H9 (cell line): ENCODE measurements at regions not wholly inside any gene's neighbourhood (a gene's known extent, or its start where the extent isn't known, plus 50 kb on each side); places are given as distances from the start of the nearest gene placed in this dataset.

Experiments used
- DNase-seq: peaks from one replicate; pipeline ENCODE4 v3.0.0-alpha.2; 2017
- H2AFZ ChIP-seq: one replicate; pipeline ENCODE4 v1.6.1; 2013; ENCODE audit warnings: mild to moderate bottlenecking, low read length, control low read depth, moderate library complexity
- H2AK5ac ChIP-seq: 2 replicates; pipeline ENCODE4 v1.6.1; 2013; ENCODE audit warnings: low read length, control low read depth, mixed read lengths; ENCODE audit not compliant: insufficient read length
- H2BK120ac ChIP-seq: one replicate; pipeline ENCODE4 v1.6.1; 2013; ENCODE audit warnings: low read depth, mild to moderate bottlenecking, low read length, control low read depth, inconsistent platforms; ENCODE audit not compliant: poor library complexity, severe bottlenecking
- H2BK12ac ChIP-seq: 2 replicates; pipeline ENCODE4 v1.6.1; 2013; ENCODE audit warnings: low read length, control low read depth, mixed read lengths, low read depth; ENCODE audit not compliant: insufficient read length
- H2BK15ac ChIP-seq: 2 replicates; pipeline ENCODE4 v1.6.1; 2013; ENCODE audit warnings: low read depth, low read length, control low read depth
- H2BK20ac ChIP-seq: one replicate; pipeline ENCODE4 v1.6.1; 2013; ENCODE audit warnings: low read depth, mild to moderate bottlenecking, low read length, control low read depth, inconsistent platforms; ENCODE audit not compliant: poor library complexity, severe bottlenecking
- H2BK5ac ChIP-seq: 2 replicates; pipeline ENCODE4 v1.6.1; 2013; ENCODE audit warnings: low read length, control low read depth, mixed read lengths; ENCODE audit not compliant: insufficient read length
- H3K14ac ChIP-seq: 2 replicates; pipeline ENCODE4 v1.6.1; 2013; ENCODE audit warnings: low read length, control low read depth; ENCODE audit not compliant: insufficient read depth
- H3K18ac ChIP-seq: 2 replicates; pipeline ENCODE4 v1.6.1; 2013; ENCODE audit warnings: low read depth, mild to moderate bottlenecking, mixed read lengths, low read length, control low read depth; ENCODE audit not compliant: insufficient read length
- H3K23ac ChIP-seq: 2 replicates; pipeline ENCODE4 v1.6.1; 2013; ENCODE audit warnings: low read length, control low read depth, mixed read lengths, low read depth; ENCODE audit not compliant: insufficient read length
- H3K23me2 ChIP-seq: 2 replicates; pipeline ENCODE4 v1.6.1; 2013; ENCODE audit warnings: low read depth, mild to moderate bottlenecking, mixed read lengths, low read length, control low read depth; ENCODE audit not compliant: insufficient read length, poor library complexity, severe bottlenecking
- H3K27ac ChIP-seq: 2 replicates; pipeline ENCODE4 v1.5.1; 2013; ENCODE audit warnings: low read length, control low read depth, mixed read lengths, low read depth; ENCODE audit not compliant: insufficient read length
- H3K27me3 ChIP-seq: 2 replicates; pipeline ENCODE4 v1.6.1; 2013; ENCODE audit warnings: low read length, control low read depth, inconsistent platforms; ENCODE audit not compliant: insufficient read depth
- H3K4ac ChIP-seq: 2 replicates; pipeline ENCODE4 v1.6.1; 2013; ENCODE audit warnings: low read depth, mild to moderate bottlenecking, control low read depth, inconsistent platforms, low read length, moderate library complexity
- H3K4me1 ChIP-seq: 2 replicates; pipeline ENCODE4 v1.6.1; 2013; ENCODE audit warnings: low read length, control low read depth, inconsistent platforms; ENCODE audit not compliant: insufficient read depth
- H3K4me2 ChIP-seq: 2 replicates; pipeline ENCODE4 v1.6.1; 2013; ENCODE audit warnings: low read length, control low read depth, mixed read lengths; ENCODE audit not compliant: insufficient read length, insufficient read depth
- H3K56ac ChIP-seq: 2 replicates; pipeline ENCODE4 v1.6.1; 2013; ENCODE audit warnings: low read depth, mild to moderate bottlenecking, mixed read lengths, low read length, control low read depth; ENCODE audit not compliant: insufficient read length
- H3K79me1 ChIP-seq: 2 replicates; pipeline ENCODE4 v1.6.1; 2013; ENCODE audit warnings: low read depth, mild to moderate bottlenecking, moderate library complexity, low read length, control low read depth, inconsistent platforms; ENCODE audit not compliant: insufficient read depth, poor library complexity, severe bottlenecking
- H3K79me2 ChIP-seq: 2 replicates; pipeline ENCODE4 v1.6.1; 2013; ENCODE audit warnings: low read length, control low read depth, inconsistent platforms; ENCODE audit not compliant: insufficient read depth
- H3K9ac ChIP-seq: 2 replicates; pipeline ENCODE4 v1.6.1; 2013; ENCODE audit warnings: low read length, control low read depth, mixed read lengths; ENCODE audit not compliant: insufficient read length; ENCODE audit errors: extremely low read depth
- H3K9me3 ChIP-seq: one replicate; pipeline ENCODE4 v1.6.1; 2013; ENCODE audit warnings: low read depth, low read length, inconsistent platforms; ENCODE audit not compliant: control insufficient read depth
- H3T11ph ChIP-seq: one replicate; pipeline ENCODE4 v1.6.1; 2013; ENCODE audit warnings: mild to moderate bottlenecking, low read length, control low read depth, inconsistent platforms
- H4K20me1 ChIP-seq: one replicate; pipeline ENCODE4 v1.6.1; 2013; ENCODE audit not compliant: control insufficient read depth, insufficient read length, insufficient read depth
- H4K5ac ChIP-seq: 2 replicates; pipeline ENCODE4 v1.6.1; 2013; ENCODE audit warnings: low read depth, mild to moderate bottlenecking, mixed read lengths, low read length, control low read depth; ENCODE audit not compliant: insufficient read length
- H4K8ac ChIP-seq: replicated peaks from 2 replicates; pipeline ENCODE4 v1.6.1; 2013; ENCODE audit warnings: low read length, control low read depth, mixed read lengths, low read depth; ENCODE audit not compliant: insufficient read length
- H4K91ac ChIP-seq: 2 replicates; pipeline ENCODE4 v1.6.1; 2013; ENCODE audit warnings: low read depth, mild to moderate bottlenecking, moderate library complexity, mixed read lengths, low read length, control low read depth; ENCODE audit not compliant: insufficient read length
- H3K27ac Mint-ChIP-seq, 3 experiments: 2 replicates in 2 of 3; 3 replicates in 1 of 3; pipeline ENCODE4 v1.8.0; 2020 to 2021; ENCODE audit warnings: mixed read lengths in 3 of 3, mild to moderate bottlenecking in 1 of 3, moderate library complexity in 1 of 3
- H3K27me3 Mint-ChIP-seq: 2 replicates; pipeline ENCODE4 v1.8.0; 2021; ENCODE audit warnings: low read depth, mild to moderate bottlenecking, moderate library complexity, mixed read lengths
- H3K36me3 Mint-ChIP-seq, 3 experiments: 2 replicates in 2 of 3; 3 replicates in 1 of 3; pipeline ENCODE4 v1.8.0; 2020 to 2021; ENCODE audit warnings: low read depth in 3 of 3, mixed read lengths in 3 of 3; ENCODE audit not compliant: insufficient read depth in 1 of 3
- H3K4me1 Mint-ChIP-seq, 2 experiments: 2 replicates each; pipeline ENCODE4 v1.8.0; 2020; ENCODE audit warnings: mixed read lengths in 2 of 2
- H3K4me3 Mint-ChIP-seq, 2 experiments: 2 replicates in 1 of 2; 3 replicates in 1 of 2; pipeline ENCODE4 v1.8.0; 2020 to 2021; ENCODE audit warnings: mild to moderate bottlenecking in 2 of 2, mixed read lengths in 2 of 2, moderate library complexity in 1 of 2
- H3K9me3 Mint-ChIP-seq, 2 experiments: 2 replicates in 1 of 2; 3 replicates in 1 of 2; pipeline ENCODE4 v1.8.0; 2020; ENCODE audit warnings: mild to moderate bottlenecking in 2 of 2, mixed read lengths in 2 of 2, moderate library complexity in 1 of 2
- WGBS: extraction: QIAGEN DNeasy Blood & Tissue Kit; methylation state at CpG from one replicate; pipeline ENCODE4 v1.1.7; 2013; ENCODE audit warnings: missing lambda C conversion rate, low lambda C conversion rate, mixed read lengths; ENCODE audit not compliant: insufficient read length; ENCODE audit errors: extremely low coverage; 5-methylcytosine and 5-hydroxymethylcytosine counted together
- TF ChIP-seq, protein P1 (sequence below): fragments of 200-600 bp; sonication (generic); conservative IDR thresholded peaks from 3 replicates; pipeline ENCODE4 v1.8.0; 2021; ENCODE audit warnings: antibody characterized with exemption, mild to moderate bottlenecking

DNA sequence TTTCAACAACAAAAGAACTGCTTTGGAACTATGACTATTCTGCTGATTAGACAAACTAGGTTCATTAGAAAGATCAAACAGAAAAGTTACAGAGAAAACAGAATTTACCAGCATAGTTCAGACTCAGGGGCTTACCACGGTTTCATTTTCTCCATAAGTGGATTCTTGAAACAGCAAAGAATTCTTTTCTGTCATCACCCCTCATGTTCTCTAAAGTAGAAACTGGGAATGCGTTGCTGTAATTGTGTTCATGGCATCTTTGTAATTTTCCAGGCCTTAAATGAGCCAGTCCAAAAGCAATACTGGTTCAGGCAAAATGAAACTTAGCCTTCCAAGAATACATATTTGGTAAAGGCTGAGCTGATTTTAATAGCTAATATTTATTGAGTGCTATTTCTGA is 287.8 kb downstream of the CHL1 start:
- Histone ChIP-seq H3K4me2 (no peak overlapping the region), H4K20me1 (no peaks in the 10 kb centered on the region), H3K9ac (no peak overlapping the region), H3K4ac (no peak overlapping the region), H2AFZ (no peak overlapping the region), H2BK15ac (no peak overlapping the region), H3K27me3 (no peaks in the 10 kb centered on the region; the same call in 1 of the 2 replicates), H3K4me1 (no peaks in the 10 kb centered on the region), H3K79me1 (no peaks in the 10 kb centered on the region), H3K14ac (no peak overlapping the region), H3K79me2 (no peaks in the 10 kb centered on the region), H3K18ac (no peak overlapping the region), H3K9me3 (no peaks in the 10 kb centered on the region), H3K56ac (no peak overlapping the region), H3K23me2 (no peaks in the 10 kb centered on the region), H2BK120ac (no peak overlapping the region), H3K23ac (no peak overlapping the region), H4K5ac (no peak overlapping the region), H3T11ph (no peak overlapping the region), H2BK20ac (no peak overlapping the region), H4K8ac (no peak overlapping the region), H3K27ac (no peak overlapping the region), H4K91ac (no peak overlapping the region), H2BK12ac (no peak overlapping the region), H2AK5ac (no peak overlapping the region), H2BK5ac (no peak overlapping the region)
- H3K36me3 Mint-ChIP-seq = no peaks in the 10 kb centered on the region
- no peak for DNase-seq
- H3K4me1 Mint-ChIP-seq = peaks cover 8 to 12% of the 10 kb centered on the region in 2 experiments
- WGBS = no CpG with 5 or more reads among the region's 2 CpGs
- TF ChIP-seq, protein P1, sequence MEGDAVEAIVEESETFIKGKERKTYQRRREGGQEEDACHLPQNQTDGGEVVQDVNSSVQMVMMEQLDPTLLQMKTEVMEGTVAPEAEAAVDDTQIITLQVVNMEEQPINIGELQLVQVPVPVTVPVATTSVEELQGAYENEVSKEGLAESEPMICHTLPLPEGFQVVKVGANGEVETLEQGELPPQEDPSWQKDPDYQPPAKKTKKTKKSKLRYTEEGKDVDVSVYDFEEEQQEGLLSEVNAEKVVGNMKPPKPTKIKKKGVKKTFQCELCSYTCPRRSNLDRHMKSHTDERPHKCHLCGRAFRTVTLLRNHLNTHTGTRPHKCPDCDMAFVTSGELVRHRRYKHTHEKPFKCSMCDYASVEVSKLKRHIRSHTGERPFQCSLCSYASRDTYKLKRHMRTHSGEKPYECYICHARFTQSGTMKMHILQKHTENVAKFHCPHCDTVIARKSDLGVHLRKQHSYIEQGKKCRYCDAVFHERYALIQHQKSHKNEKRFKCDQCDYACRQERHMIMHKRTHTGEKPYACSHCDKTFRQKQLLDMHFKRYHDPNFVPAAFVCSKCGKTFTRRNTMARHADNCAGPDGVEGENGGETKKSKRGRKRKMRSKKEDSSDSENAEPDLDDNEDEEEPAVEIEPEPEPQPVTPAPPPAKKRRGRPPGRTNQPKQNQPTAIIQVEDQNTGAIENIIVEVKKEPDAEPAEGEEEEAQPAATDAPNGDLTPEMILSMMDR = no peak
- no peak overlapping the region for H3K4me3 Mint-ChIP-seq
- peaks cover 2% of the 10 kb centered on the region for H3K27me3 Mint-ChIP-seq
- peaks cover 0 to under 1% of the 10 kb centered on the region in 2 experiments; a peak in 1 of 5 replicates for H3K9me3 Mint-ChIP-seq
- H3K27ac Mint-ChIP-seq = no peak overlapping the region
